ENCODE measurements at regions not wholly inside any gene's neighbourhood (a gene's known extent, or its start where the extent isn't known, plus 50 kb on each side); places are given as distances from the start of the nearest gene placed in this dataset.
"Not testable (repeated sequence)": the region's sequence is repeated elsewhere in the genome, so short reads cannot be mapped to it uniquely, and the experiment has no call there.

DNA sequence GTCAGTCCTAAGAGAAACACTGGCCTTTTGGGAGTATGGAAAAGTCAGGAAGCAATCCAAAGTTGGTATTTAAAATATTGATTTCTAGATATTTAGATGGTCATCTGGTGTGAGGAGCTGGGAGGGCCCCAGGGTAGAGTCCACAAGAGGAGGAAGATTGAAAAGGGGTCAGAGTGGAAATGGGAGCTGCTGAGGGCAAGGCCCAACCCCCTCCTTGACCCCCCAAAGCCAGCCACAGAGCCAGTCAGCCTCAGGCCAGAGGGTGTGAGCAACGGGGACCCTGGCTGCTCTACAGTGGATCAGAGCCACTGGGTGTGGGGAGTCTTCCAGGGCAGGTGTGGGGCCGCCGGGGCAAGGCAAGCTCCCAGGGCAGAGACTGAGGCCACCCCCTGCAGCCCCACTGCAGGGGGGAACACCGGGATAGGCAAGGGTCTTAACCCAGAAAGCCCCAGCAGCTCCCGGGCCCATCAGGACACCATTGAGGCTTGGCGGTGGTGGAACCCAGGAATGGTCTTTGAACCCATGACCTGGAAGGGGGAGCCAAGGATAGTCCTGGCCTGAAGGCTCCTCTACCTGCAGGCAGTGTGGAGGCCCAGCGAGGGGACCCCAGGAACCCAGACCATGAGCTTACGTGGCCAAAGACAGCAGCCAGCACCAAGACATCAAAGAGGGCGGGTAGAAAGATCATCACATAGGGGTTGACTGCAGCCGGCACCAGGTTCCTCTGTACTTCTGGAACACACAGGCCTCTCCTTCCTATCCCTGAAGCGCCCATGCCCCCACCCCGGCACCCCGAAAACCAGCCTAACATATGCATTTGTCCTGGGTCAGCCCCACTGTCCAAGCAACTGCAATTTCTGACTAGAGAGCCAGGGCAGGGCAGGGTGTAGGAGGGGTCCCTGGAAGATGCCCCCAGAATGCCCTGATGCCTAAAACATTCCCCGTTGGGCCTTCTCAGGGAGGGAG, 51.3 kb upstream of the CSPG4 start:
- DNase-seq, result not testable (repeated sequence)

GRCh38 chr15:75763137-75763611, 50.5 kb upstream of the CSPG4 start:
- no peak for DNase-seq
